Occipital lobe (tissue), 1 donor: ENCODE measurements at regions not wholly inside any gene's neighbourhood (a gene's known extent, or its start where the extent isn't known, plus 50 kb on each side); places are given as distances from the start of the nearest gene placed in this dataset.

Source experiments
- DNase-seq: peaks from one replicate; lab custom pipeline; 2025; lab: John Stamatoyannopoulos, UW

- no peak for DNase-seq
These were observed 53.9 kb downstream of the FOXL1 start for GRCh38 chr16:86632206-86632605.

- no peak for DNase-seq
These were observed 54.6 kb downstream of the FOXL1 start for GRCh38 chr16:86632944-86633343.

- DNase-seq = no peak
These were observed 55.9 kb downstream of the FOXL1 start for GRCh38 chr16:86634292-86634691.

GRCh38 chr16:86635176-86635876 is 57.0 kb downstream of the FOXL1 start:
- no peak for DNase-seq

GRCh38 chr16:86635926-86636325 is 57.6 kb downstream of the FOXL1 start:
- no peak for DNase-seq

GRCh38 chr16:86637744-86638143 is 59.4 kb downstream of the FOXL1 start:
- no peak for DNase-seq

GRCh38 chr16:86638642-86639041 is 60.3 kb downstream of the FOXL1 start:
- DNase-seq = no peak

GRCh38 chr16:86639354-86639753 is 61.0 kb downstream of the FOXL1 start:
- no peak for DNase-seq

- DNase-seq = no peak
These were observed 62.0 kb downstream of the FOXL1 start for GRCh38 chr16:86640265-86640843.

GRCh38 chr16:86642087-86642486 is 63.7 kb downstream of the FOXL1 start:
- DNase-seq = no peak

- no peak for DNase-seq
These were observed 65.3 kb downstream of the FOXL1 start for GRCh38 chr16:86643671-86644070.

- no peak for DNase-seq
These were observed 69.2 kb downstream of the FOXL1 start for GRCh38 chr16:86647561-86647960.

- DNase-seq = no peak
These were observed 71.5 kb downstream of the FOXL1 start for GRCh38 chr16:86649875-86650274.

GRCh38 chr16:86651013-86651627 is 72.8 kb downstream of the FOXL1 start:
- no peak for DNase-seq

- DNase-seq = no peak
These were observed 73.5 kb downstream of the FOXL1 start for GRCh38 chr16:86651823-86652222.

GRCh38 chr16:86653285-86654006 is 75.1 kb downstream of the FOXL1 start:
- no peak for DNase-seq

- DNase-seq = no peak
These were observed 79.6 kb downstream of the FOXL1 start for GRCh38 chr16:86657972-86658371.

- DNase-seq = no peak
These were observed 82.3 kb downstream of the FOXL1 start for GRCh38 chr16:86660623-86661022.

- DNase-seq = no peak
These were observed 83.4 kb downstream of the FOXL1 start for GRCh38 chr16:86661706-86662105.

- no peak for DNase-seq
These were observed 83.8 kb downstream of the FOXL1 start for GRCh38 chr16:86662195-86662594.

GRCh38 chr16:86662740-86663139 is 84.4 kb downstream of the FOXL1 start:
- no peak for DNase-seq
